GM12892 (cell line): ENCODE measurements at regions not wholly inside any gene's neighbourhood (a gene's known extent, or its start where the extent isn't known, plus 50 kb on each side); places are given as distances from the start of the nearest gene placed in this dataset.

Experiments
- DNase-seq: peaks from one replicate; pipeline ENCODE4 v3.0.0; 2011; ENCODE audit not compliant: insufficient read length
- FAIRE-seq: peaks from 2 replicates; lab custom pipeline; 2011; peaks lifted over from hg19 to GRCh38; lab: Jason Lieb, UNC
- POLR2A ChIP-seq: IDR thresholded peaks from 2 replicates; pipeline ENCODE4 v1.6.1; 2011; ENCODE audit warnings: low read depth, low read length, control low read depth
- POLR2AphosphoS5 ChIP-seq: IDR thresholded peaks from 2 replicates; pipeline ENCODE4 v1.6.1; 2011; ENCODE audit warnings: low read depth, low read length, control low read depth
- TAF1 ChIP-seq: IDR thresholded peaks from 2 replicates; pipeline ENCODE4 v1.6.1; 2011; ENCODE audit warnings: low read depth, mild to moderate bottlenecking, control low read depth, low read length, borderline replicate concordance

GRCh38 chr12:114879354-114879753 lies 195.4 kb upstream of the TBX3 start:
- DNase-seq (no peak), FAIRE-seq (no peak)
- TF ChIP-seq TAF1, result no peak
- TF ChIP-seq POLR2AphosphoS5, result no peak
- TF ChIP-seq POLR2A, result no peak

GRCh38 chr12:114878781-114879180 lies 194.8 kb upstream of the TBX3 start:
- DNase-seq (no peak), FAIRE-seq (no peak)
- TF ChIP-seq POLR2AphosphoS5 (no peak), POLR2A (no peak), TAF1 (no peak)

GRCh38 chr12:114876968-114877680 lies 193.1 kb upstream of the TBX3 start:
- TF ChIP-seq POLR2AphosphoS5, result no peak
- TF ChIP-seq TAF1, result no peak
- no peak for TF ChIP-seq POLR2A
- FAIRE-seq (no peak), DNase-seq (no peak)

GRCh38 chr12:114875313-114875712 lies 191.3 kb upstream of the TBX3 start:
- DNase-seq, result no peak
- TF ChIP-seq TAF1, result no peak
- TF ChIP-seq POLR2A, result no peak
- no peak for TF ChIP-seq POLR2AphosphoS5
- FAIRE-seq, result no peak

- FAIRE-seq (no peak), DNase-seq (no peak)
- TF ChIP-seq TAF1 (no peak), POLR2AphosphoS5 (no peak), POLR2A (no peak)
These were observed 189.7 kb upstream of the TBX3 start for GRCh38 chr12:114873656-114874055.

- TF ChIP-seq POLR2A (no peak), TAF1 (no peak), POLR2AphosphoS5 (no peak)
- FAIRE-seq (no peak), DNase-seq (no peak)
These were observed 185.2 kb upstream of the TBX3 start for GRCh38 chr12:114868995-114869834.

GRCh38 chr12:114866331-114866730 lies 182.4 kb upstream of the TBX3 start:
- FAIRE-seq (no peak), DNase-seq (no peak)
- TF ChIP-seq POLR2AphosphoS5, result no peak
- TF ChIP-seq POLR2A, result no peak
- no peak for TF ChIP-seq TAF1

- FAIRE-seq (no peak), DNase-seq (no peak)
- TF ChIP-seq TAF1 (no peak), POLR2AphosphoS5 (no peak), POLR2A (no peak)
These were observed 181.0 kb upstream of the TBX3 start for GRCh38 chr12:114864837-114865551.

- no peak for DNase-seq
- TF ChIP-seq POLR2AphosphoS5 (no peak), POLR2A (no peak), TAF1 (no peak)
- FAIRE-seq, result no peak
These were observed 179.9 kb upstream of the TBX3 start for GRCh38 chr12:114863911-114864310.

GRCh38 chr12:114860969-114861368 lies 177.0 kb upstream of the TBX3 start:
- no peak for FAIRE-seq
- TF ChIP-seq POLR2AphosphoS5 (no peak), TAF1 (no peak), POLR2A (no peak)
- no peak for DNase-seq

GRCh38 chr12:114858388-114859146 lies 174.6 kb upstream of the TBX3 start:
- no peak for FAIRE-seq
- TF ChIP-seq TAF1 (no peak), POLR2AphosphoS5 (no peak), POLR2A (no peak)
- DNase-seq, result no peak
